ENCODE measurements at regions not wholly inside any gene's neighbourhood (a gene's known extent, or its start where the extent isn't known, plus 50 kb on each side); places are given as distances from the start of the nearest gene placed in this dataset.

DNA sequence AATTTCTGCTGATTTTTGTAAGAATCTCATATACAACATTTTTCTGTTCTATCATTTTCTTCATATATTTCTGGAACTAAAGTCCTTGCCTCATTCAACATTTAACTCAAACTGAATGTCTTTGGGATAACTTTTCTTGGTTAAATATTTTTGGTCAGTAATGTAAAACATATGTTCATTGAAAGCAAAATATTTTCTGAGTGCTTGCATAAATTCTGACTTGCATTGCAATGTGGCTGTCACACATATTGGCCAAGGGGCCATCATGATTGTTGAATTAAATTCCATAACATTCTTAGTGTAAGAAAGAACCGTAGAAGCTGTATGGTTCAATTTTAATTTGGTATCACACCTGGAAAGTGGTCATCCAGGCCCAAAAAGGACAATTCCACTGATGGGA lies 369.4 kb downstream of the GALC start:
- Mint-ChIP-seq H3K27me3 (ENCODE audit: insufficient read depth, low read depth, poor library complexity) (peaks cover 2% of the 10 kb centered on the region), H3K4me3 (no peak overlapping the region), H3K4me1 (no peaks in the 10 kb centered on the region), H3K9me3 (peaks cover 49% of the 10 kb centered on the region), H3K27ac (no peak overlapping the region), H3K36me3 (ENCODE audit: low read depth) (peaks cover 25% of the 10 kb centered on the region)
- TF ChIP-seq NANOG (IDR thresholded peaks at IDR 0.05; ENCODE audit: borderline replicate concordance) (no peak), EZH2 (IDR thresholded peaks at IDR 0.05; ENCODE audit: low read depth, unreplicated experiment) (no peak), ZNF331 (CRISPR knock-in tag; IDR thresholded peaks at IDR 0.05; ENCODE audit: low read depth) (no peak)
- TF ChIP-seq, protein P1, sequence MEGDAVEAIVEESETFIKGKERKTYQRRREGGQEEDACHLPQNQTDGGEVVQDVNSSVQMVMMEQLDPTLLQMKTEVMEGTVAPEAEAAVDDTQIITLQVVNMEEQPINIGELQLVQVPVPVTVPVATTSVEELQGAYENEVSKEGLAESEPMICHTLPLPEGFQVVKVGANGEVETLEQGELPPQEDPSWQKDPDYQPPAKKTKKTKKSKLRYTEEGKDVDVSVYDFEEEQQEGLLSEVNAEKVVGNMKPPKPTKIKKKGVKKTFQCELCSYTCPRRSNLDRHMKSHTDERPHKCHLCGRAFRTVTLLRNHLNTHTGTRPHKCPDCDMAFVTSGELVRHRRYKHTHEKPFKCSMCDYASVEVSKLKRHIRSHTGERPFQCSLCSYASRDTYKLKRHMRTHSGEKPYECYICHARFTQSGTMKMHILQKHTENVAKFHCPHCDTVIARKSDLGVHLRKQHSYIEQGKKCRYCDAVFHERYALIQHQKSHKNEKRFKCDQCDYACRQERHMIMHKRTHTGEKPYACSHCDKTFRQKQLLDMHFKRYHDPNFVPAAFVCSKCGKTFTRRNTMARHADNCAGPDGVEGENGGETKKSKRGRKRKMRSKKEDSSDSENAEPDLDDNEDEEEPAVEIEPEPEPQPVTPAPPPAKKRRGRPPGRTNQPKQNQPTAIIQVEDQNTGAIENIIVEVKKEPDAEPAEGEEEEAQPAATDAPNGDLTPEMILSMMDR (conservative IDR thresholded peaks at IDR 0.05; ENCODE audit: low read depth in 2 of 2) = no peak
- no peak for ATAC-seq
- H3K4me1 ChIP-seq (ENCODE audit: insufficient read depth) = no peaks in the 10 kb centered on the region
- no peak overlapping the region for H3K4me3 ChIP-seq
- H3K27ac ChIP-seq (ENCODE audit: low read depth) = no peak overlapping the region
- no peaks in the 10 kb centered on the region for H3K27me3 ChIP-seq (ENCODE audit: insufficient read depth)
- no peak for DNase-seq (ENCODE audit: low spot score)
- peaks cover 6% of the 10 kb centered on the region; the same call in 1 of the 2 replicates for H3K9me2 ChIP-seq (ENCODE audit: insufficient read depth)
- no peaks in the 10 kb centered on the region; the same call in 1 of the 2 replicates for H3K36me3 ChIP-seq (ENCODE audit: insufficient read depth)
- H2AFZ ChIP-seq = no peak overlapping the region
- H3F3A ChIP-seq (replicated peaks; ENCODE audit: low read depth) = no peaks in the 10 kb centered on the region
- no peaks in the 10 kb centered on the region for H3K79me2 ChIP-seq (replicated peaks; ENCODE audit: insufficient read depth)
- no peaks in the 10 kb centered on the region for H4K20me1 ChIP-seq (replicated peaks; ENCODE audit: insufficient read depth)
- H3K4me2 ChIP-seq = no peak overlapping the region

- Mint-ChIP-seq H3K4me3 (no peak overlapping the region), H3K36me3 (ENCODE audit: low read depth) (peaks cover 17% of the 10 kb centered on the region), H3K9me3 (peaks cover 32% of the 10 kb centered on the region), H3K27ac (no peak overlapping the region), H3K4me1 (no peaks in the 10 kb centered on the region), H3K27me3 (ENCODE audit: insufficient read depth, low read depth, poor library complexity) (no peaks in the 10 kb centered on the region)
- Histone ChIP-seq H2AFZ (no peak overlapping the region), H3K4me1 (ENCODE audit: insufficient read depth) (no peaks in the 10 kb centered on the region), H3K27ac (ENCODE audit: low read depth) (no peak overlapping the region), H3F3A (replicated peaks; ENCODE audit: low read depth) (no peaks in the 10 kb centered on the region), H4K20me1 (replicated peaks; ENCODE audit: insufficient read depth) (no peaks in the 10 kb centered on the region), H3K4me3 (no peak overlapping the region), H3K9me2 (ENCODE audit: insufficient read depth) (no peaks in the 10 kb centered on the region), H3K36me3 (ENCODE audit: insufficient read depth) (no peaks in the 10 kb centered on the region; the same call in 1 of the 2 replicates), H3K4me2 (no peak overlapping the region), H3K79me2 (replicated peaks; ENCODE audit: insufficient read depth) (no peaks in the 10 kb centered on the region), H3K27me3 (ENCODE audit: insufficient read depth) (no peaks in the 10 kb centered on the region)
- ATAC-seq = no peak
- DNase-seq (ENCODE audit: low spot score) = no peak
- TF ChIP-seq STAT1 (IDR thresholded peaks at IDR 0.05; ENCODE audit: unreplicated experiment) (no peak), EZH2phosphoT487 (IDR thresholded peaks at IDR 0.05; ENCODE audit: unreplicated experiment) (no peak), ZNF462 (CRISPR knock-in tag; IDR thresholded peaks at IDR 0.05) (no peak), EZH2 (IDR thresholded peaks at IDR 0.05; ENCODE audit: low read depth, unreplicated experiment) (no peak), ETS1 (IDR thresholded peaks at IDR 0.05) (no peak), JUNB (IDR thresholded peaks at IDR 0.05; ENCODE audit: unreplicated experiment) (no peak), ZNF331 (CRISPR knock-in tag; IDR thresholded peaks at IDR 0.05; ENCODE audit: low read depth) (no peak)
Measured at GRCh38 chr14:87617079-87617478, 375.9 kb downstream of the GALC start.

Data from GM23338 (cell line).